Ishikawa (cell line): ENCODE measurements at regions not wholly inside any gene's neighbourhood (a gene's known extent, or its start where the extent isn't known, plus 50 kb on each side); places are given as distances from the start of the nearest gene placed in this dataset.

Experiments
- CEBPB ChIP-seq: IDR thresholded peaks from 2 replicates; pipeline ENCODE4 v1.6.1; 2012
- CREB1 ChIP-seq: IDR thresholded peaks from 2 replicates; pipeline ENCODE4 v1.6.1; 2012; ENCODE audit warnings: low read depth
- EGR1 ChIP-seq: IDR thresholded peaks from 2 replicates; pipeline ENCODE4 v1.6.1; 2012
- EP300 ChIP-seq: IDR thresholded peaks from 2 replicates; pipeline ENCODE4 v1.6.1; 2012; ENCODE audit warnings: borderline replicate concordance
- FOXM1 ChIP-seq: IDR thresholded peaks from 2 replicates; pipeline ENCODE4 v1.6.1; 2012; ENCODE audit warnings: low read depth, borderline replicate concordance
- MAX ChIP-seq: IDR thresholded peaks from 2 replicates; pipeline ENCODE4 v1.6.1; 2012
- NFIC ChIP-seq: IDR thresholded peaks from 2 replicates; pipeline ENCODE4 v1.6.1; 2012
- RAD21 ChIP-seq: IDR thresholded peaks from 2 replicates; pipeline ENCODE4 v1.6.1; 2012; ENCODE audit warnings: low read depth
- REST ChIP-seq: IDR thresholded peaks from 2 replicates; pipeline ENCODE4 v1.6.1; 2012; ENCODE audit warnings: low read depth, mild to moderate bottlenecking
- TAF1 ChIP-seq: IDR thresholded peaks from 2 replicates; pipeline ENCODE4 v1.6.1; 2012; ENCODE audit warnings: low read depth, mild to moderate bottlenecking
- TCF12 ChIP-seq: IDR thresholded peaks from 2 replicates; pipeline ENCODE4 v1.6.1; 2012; ENCODE audit warnings: low read depth
- TEAD4 ChIP-seq: IDR thresholded peaks from 2 replicates; pipeline ENCODE4 v1.6.1; 2012
- USF1 ChIP-seq: IDR thresholded peaks from 2 replicates; pipeline ENCODE4 v1.6.1; 2012
- YY1 ChIP-seq: IDR thresholded peaks from 2 replicates; pipeline ENCODE4 v1.6.1; 2012; ENCODE audit warnings: low read depth
- ZBTB7A ChIP-seq: IDR thresholded peaks from 2 replicates; pipeline ENCODE4 v1.6.1; 2012; ENCODE audit warnings: low read depth

- TF ChIP-seq CEBPB (no peak), USF1 (no peak), EGR1 (no peak), FOXM1 (no peak), REST (no peak), MAX (no peak), CREB1 (no peak), TEAD4 (no peak), NFIC (no peak), RAD21 (no peak), TCF12 (no peak), EP300 (no peak), YY1 (no peak)
These were observed 78.8 kb upstream of the PRSS1 start for GRCh38 chr7:142670511-142670910.

GRCh38 chr7:142669074-142669654 is 80.1 kb upstream of the PRSS1 start:
- no peak for TF ChIP-seq TCF12
- TF ChIP-seq RAD21 = peak; percentile 59
- no peak for TF ChIP-seq CREB1
- TF ChIP-seq ZBTB7A = no peak

- TF ChIP-seq FOXM1 (no peak), EGR1 (no peak), CREB1 (no peak), NFIC (no peak), TAF1 (no peak), TCF12 (no peak)
These were observed 80.8 kb upstream of the PRSS1 start for GRCh38 chr7:142668495-142668894.

GRCh38 chr7:142657376-142657775 is 91.9 kb upstream of the PRSS1 start:
- no peak for TF ChIP-seq TCF12
- no peak for TF ChIP-seq CEBPB
- TF ChIP-seq FOXM1 = no peak
- TF ChIP-seq YY1 = no peak
- TF ChIP-seq ZBTB7A = no peak
- no peak for TF ChIP-seq RAD21

- TF ChIP-seq CEBPB = no peak
- TF ChIP-seq REST = no peak
- TF ChIP-seq CREB1 = no peak
- TF ChIP-seq ZBTB7A = no peak
- TF ChIP-seq TEAD4 = no peak
These were observed 94.9 kb upstream of the PRSS1 start for GRCh38 chr7:142654398-142654797.

GRCh38 chr7:142647749-142648148 is 101.5 kb upstream of the PRSS1 start:
- no peak for TF ChIP-seq ZBTB7A
- TF ChIP-seq YY1 = no peak
- no peak for TF ChIP-seq EGR1
- no peak for TF ChIP-seq CEBPB
- TF ChIP-seq CREB1 = no peak
- TF ChIP-seq MAX = no peak

- TF ChIP-seq TCF12 = no peak
- TF ChIP-seq MAX = no peak
- no peak for TF ChIP-seq YY1
- no peak for TF ChIP-seq TEAD4
These were observed 102.7 kb upstream of the PRSS1 start for GRCh38 chr7:142646386-142647140.
